ENCODE measurements at regions not wholly inside any gene's neighbourhood (a gene's known extent, or its start where the extent isn't known, plus 50 kb on each side); places are given as distances from the start of the nearest gene placed in this dataset.

GRCh38 chr7:46652317-46652716 lies 731.2 kb upstream of the IGFBP3 start:
- Histone ChIP-seq H3K36me3 (ENCODE audit: control insufficient read depth, insufficient read depth, low read length) (no peaks in the 10 kb centered on the region), H2AFZ (replicated peaks; ENCODE audit: low read length, poor library complexity) (no peak overlapping the region), H2AK9ac (replicated peaks; ENCODE audit: low read depth, low read length, poor library complexity) (no peak overlapping the region), H4K5ac (ENCODE audit: low read depth, low read length) (no peak overlapping the region), H3K9me1 (ENCODE audit: insufficient read depth, low read length) (no peaks in the 10 kb centered on the region; the same call in 1 of the 2 replicates), H3K9me3 (ENCODE audit: control insufficient read depth, insufficient read depth, low read length) (peaks cover 3% of the 10 kb centered on the region; the same call in 1 of the 2 replicates), H3K4me1 (ENCODE audit: control insufficient read depth, insufficient read depth, low read length) (no peaks in the 10 kb centered on the region), H3K4me2 (ENCODE audit: low read depth, low read length) (no peak overlapping the region), H3K9ac (ENCODE audit: low read depth, low read length) (no peak overlapping the region), H3K27me3 (ENCODE audit: control insufficient read depth, insufficient read depth, low read length) (no peaks in the 10 kb centered on the region; the same call in 1 of the 2 replicates), H3K56ac (ENCODE audit: extremely low read depth, insufficient read depth, low read length) (no peak overlapping the region), H4K8ac (ENCODE audit: low read depth in 2 of 2, low read length in 2 of 2) (no peak overlapping the region), H3K14ac (replicated peaks; ENCODE audit: low read depth, low read length) (no peak overlapping the region), H3K79me1 (ENCODE audit: low read depth in 1 of 2, low read length in 2 of 2) (no peaks in the 10 kb centered on the region), H3K27ac (ENCODE audit: insufficient read depth, low read length) (no peak overlapping the region), H4K91ac (ENCODE audit: insufficient read depth, low read depth, low read length) (no peak overlapping the region), H3K4ac (ENCODE audit: low read depth, low read length) (no peak overlapping the region), H4K20me1 (ENCODE audit: insufficient read depth, low read length) (no peaks in the 10 kb centered on the region), H3K23ac (ENCODE audit: low read depth, low read length) (no peak overlapping the region), H2BK120ac (ENCODE audit: low read depth, low read length) (no peak overlapping the region), H3K18ac (ENCODE audit: low read depth, low read length) (no peak overlapping the region), H3K4me3 (ENCODE audit: insufficient read depth, low read depth, low read length) (no peak overlapping the region), H2BK15ac (ENCODE audit: low read depth, low read length) (no peak overlapping the region), H2BK5ac (ENCODE audit: low read depth, low read length, poor library complexity, severe bottlenecking) (no peak overlapping the region), H2BK20ac (ENCODE audit: low read depth, low read length) (no peak overlapping the region), H2AK5ac (ENCODE audit: low read depth, low read length) (no peak overlapping the region)
- dilution Hi-C loops (cut with HindIII; ENCODE audit: low sequenced_read_pairs, unreplicated experiment), result no loop called here
- DNase-seq, result no peak
- TF ChIP-seq RCOR1 (IDR thresholded peaks at IDR 0.05; ENCODE audit: insufficient replicate concordance, low read length), result no peak
- TF ChIP-seq NFE2L2 (IDR thresholded peaks at IDR 0.05; ENCODE audit: low read depth, low read length), result no peak
- TF ChIP-seq CEBPB (IDR thresholded peaks at IDR 0.05; ENCODE audit: low read depth, low read length), result no peak
- TF ChIP-seq RAD21 (IDR thresholded peaks at IDR 0.05; ENCODE audit: low read length), result no peak
- POLR2A ChIA-PET (ENCODE audit: unreplicated experiment), result no interaction called here
- CTCF ChIA-PET, result no interaction called here
- 60% methylated on average over 1 of the region's 4 CpGs; no CpG with 5 or more reads in 1 of the 2 experiments for WGBS, 2 experiments (ENCODE audit: extremely low coverage in 2 of 2, insufficient read length in 1 of 2)
- in situ Hi-C loops (cut with MboI; ENCODE audit: low sequenced_read_pairs), result no loop called here
- intact Hi-C loops (cut with micrococcal nuclease), result no loop called here
- BruUV-seq (replicated peaks), result no TSS peak
- ATAC-seq (ENCODE audit: low read depth), result no peak

All from IMR-90 (cell line).